ENCODE measurements at regions not wholly inside any gene's neighbourhood (a gene's known extent, or its start where the extent isn't known, plus 50 kb on each side); places are given as distances from the start of the nearest gene placed in this dataset.

DNA sequence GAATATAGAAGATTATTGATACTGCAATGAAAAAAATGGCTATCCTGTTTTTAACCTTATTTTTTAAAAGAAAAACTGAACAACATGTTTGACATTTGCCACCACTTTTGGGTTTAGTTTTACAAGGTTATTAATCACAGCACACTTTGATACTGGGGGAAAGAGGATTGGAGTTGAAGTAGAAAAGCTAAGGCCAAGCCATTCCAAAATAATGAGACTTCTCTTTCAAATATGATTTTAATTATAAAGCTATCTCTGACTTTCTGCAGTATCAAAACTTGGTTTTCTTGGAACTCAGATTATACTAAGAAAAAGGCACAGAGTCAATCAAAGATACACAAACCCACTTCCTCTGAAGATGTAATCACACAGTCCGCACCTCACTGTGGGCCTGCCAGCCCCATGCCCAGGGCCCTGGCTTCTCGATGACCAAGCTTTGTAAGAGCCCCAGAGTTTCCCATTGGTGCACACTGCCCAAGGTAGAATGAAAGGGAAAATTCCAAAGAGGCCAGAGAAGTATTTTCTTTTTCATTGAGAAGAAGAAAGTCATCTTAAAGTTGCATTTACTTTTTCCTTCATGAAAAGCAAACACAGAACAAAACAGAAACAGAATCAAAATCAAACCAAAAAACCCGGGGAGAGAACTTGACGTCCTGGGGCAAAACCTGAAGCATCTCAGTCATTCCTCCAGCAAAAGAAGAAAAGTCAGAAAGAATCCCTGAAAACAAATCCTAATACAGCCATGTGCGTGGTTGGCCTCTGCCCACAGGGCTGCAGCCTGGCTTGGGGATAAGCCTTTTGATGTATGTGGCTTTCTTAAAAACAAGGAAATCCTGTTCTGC, 187.7 kb upstream of the KLF6 start:
- no TSS peak for BruUV-seq (replicated peaks)
- ATAC-seq = no peak
- in situ Hi-C loops (cut with HindIII; ENCODE audit: low pct_unique_long_range_greater_than_20kb, low sequenced_read_pairs) (no loop called here), intact Hi-C loops (cut with micrococcal nuclease; ENCODE audit: unreplicated experiment) (no loop called here)
- H3K27me3 ChIP-seq (ENCODE audit: control insufficient read depth, insufficient read depth, low read length) = no peaks in the 10 kb centered on the region
- no peak overlapping the region for H3K4me3 ChIP-seq (ENCODE audit: low read depth in 2 of 2, low read length in 2 of 2)
- no peak for DNase-seq (ENCODE audit: low read depth, low spot score)
- ChIA-PET CTCF (no interaction called here), POLR2A (interaction anchor here (0.5 kb wide), 1 partner anchor 103 kb away, joined by 4 read pairs; no protein-coding TSS in a partner anchor)
- H3K9me3 ChIP-seq (ENCODE audit: control insufficient read depth, insufficient read depth, low read depth, low read length) = peaks cover 3% of the 10 kb centered on the region; the same call in 1 of the 2 replicates
- H3K4me1 ChIP-seq (ENCODE audit: control insufficient read depth, insufficient read depth, low read length) = peaks cover 3% of the 10 kb centered on the region; the same call in 1 of the 2 replicates
- TF ChIP-seq POLR2AphosphoS5 (IDR thresholded peaks at IDR 0.05; ENCODE audit: low read depth, low read length) = no peak
- TF ChIP-seq TCF7L2 (IDR thresholded peaks at IDR 0.05; ENCODE audit: low read depth, low read length) = no peak
- TF ChIP-seq SIN3A (IDR thresholded peaks at IDR 0.05; ENCODE audit: borderline replicate concordance, insufficient read depth, low read depth, low read length) = no peak
- TF ChIP-seq, protein P1, sequence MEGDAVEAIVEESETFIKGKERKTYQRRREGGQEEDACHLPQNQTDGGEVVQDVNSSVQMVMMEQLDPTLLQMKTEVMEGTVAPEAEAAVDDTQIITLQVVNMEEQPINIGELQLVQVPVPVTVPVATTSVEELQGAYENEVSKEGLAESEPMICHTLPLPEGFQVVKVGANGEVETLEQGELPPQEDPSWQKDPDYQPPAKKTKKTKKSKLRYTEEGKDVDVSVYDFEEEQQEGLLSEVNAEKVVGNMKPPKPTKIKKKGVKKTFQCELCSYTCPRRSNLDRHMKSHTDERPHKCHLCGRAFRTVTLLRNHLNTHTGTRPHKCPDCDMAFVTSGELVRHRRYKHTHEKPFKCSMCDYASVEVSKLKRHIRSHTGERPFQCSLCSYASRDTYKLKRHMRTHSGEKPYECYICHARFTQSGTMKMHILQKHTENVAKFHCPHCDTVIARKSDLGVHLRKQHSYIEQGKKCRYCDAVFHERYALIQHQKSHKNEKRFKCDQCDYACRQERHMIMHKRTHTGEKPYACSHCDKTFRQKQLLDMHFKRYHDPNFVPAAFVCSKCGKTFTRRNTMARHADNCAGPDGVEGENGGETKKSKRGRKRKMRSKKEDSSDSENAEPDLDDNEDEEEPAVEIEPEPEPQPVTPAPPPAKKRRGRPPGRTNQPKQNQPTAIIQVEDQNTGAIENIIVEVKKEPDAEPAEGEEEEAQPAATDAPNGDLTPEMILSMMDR (IDR thresholded peaks at IDR 0.05) = no peak
- TF ChIP-seq, protein P2, sequence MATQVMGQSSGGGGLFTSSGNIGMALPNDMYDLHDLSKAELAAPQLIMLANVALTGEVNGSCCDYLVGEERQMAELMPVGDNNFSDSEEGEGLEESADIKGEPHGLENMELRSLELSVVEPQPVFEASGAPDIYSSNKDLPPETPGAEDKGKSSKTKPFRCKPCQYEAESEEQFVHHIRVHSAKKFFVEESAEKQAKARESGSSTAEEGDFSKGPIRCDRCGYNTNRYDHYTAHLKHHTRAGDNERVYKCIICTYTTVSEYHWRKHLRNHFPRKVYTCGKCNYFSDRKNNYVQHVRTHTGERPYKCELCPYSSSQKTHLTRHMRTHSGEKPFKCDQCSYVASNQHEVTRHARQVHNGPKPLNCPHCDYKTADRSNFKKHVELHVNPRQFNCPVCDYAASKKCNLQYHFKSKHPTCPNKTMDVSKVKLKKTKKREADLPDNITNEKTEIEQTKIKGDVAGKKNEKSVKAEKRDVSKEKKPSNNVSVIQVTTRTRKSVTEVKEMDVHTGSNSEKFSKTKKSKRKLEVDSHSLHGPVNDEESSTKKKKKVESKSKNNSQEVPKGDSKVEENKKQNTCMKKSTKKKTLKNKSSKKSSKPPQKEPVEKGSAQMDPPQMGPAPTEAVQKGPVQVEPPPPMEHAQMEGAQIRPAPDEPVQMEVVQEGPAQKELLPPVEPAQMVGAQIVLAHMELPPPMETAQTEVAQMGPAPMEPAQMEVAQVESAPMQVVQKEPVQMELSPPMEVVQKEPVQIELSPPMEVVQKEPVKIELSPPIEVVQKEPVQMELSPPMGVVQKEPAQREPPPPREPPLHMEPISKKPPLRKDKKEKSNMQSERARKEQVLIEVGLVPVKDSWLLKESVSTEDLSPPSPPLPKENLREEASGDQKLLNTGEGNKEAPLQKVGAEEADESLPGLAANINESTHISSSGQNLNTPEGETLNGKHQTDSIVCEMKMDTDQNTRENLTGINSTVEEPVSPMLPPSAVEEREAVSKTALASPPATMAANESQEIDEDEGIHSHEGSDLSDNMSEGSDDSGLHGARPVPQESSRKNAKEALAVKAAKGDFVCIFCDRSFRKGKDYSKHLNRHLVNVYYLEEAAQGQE (IDR thresholded peaks at IDR 0.05; ENCODE audit: insufficient read depth in 1 of 2, low read depth in 2 of 2, low read length in 1 of 2) = no peak
- no peaks in the 10 kb centered on the region for H3K36me3 ChIP-seq (ENCODE audit: control insufficient read depth, insufficient read depth, low read length)
- H3K27ac ChIP-seq (ENCODE audit: low read length) = peak overlapping the region; percentile 61; the same call in 1 of the 2 replicates

DNA sequence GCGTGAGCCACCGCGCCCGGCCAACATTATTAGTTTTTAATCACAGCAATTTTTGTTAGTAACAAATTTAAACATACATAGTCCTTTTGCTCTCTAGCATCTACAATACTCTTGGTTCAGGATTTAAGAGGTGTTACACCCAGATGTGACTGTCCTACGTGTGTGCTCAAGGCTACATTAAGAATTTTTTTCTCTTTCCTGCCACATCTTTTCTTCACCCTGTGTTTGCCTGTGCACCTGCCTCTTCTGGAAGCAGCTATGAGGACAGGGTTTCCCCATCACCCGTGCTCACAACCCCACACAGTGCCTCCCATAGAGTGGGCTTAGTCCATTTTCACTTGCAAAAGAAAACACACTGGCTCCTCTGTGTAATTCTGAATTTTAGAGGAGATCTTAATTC, 186.7 kb upstream of the KLF6 start:
- H3K4me1 ChIP-seq (ENCODE audit: control insufficient read depth, insufficient read depth, low read length) = peaks cover 3% of the 10 kb centered on the region; the same call in 1 of the 2 replicates
- BruUV-seq (replicated peaks) = no TSS peak
- in situ Hi-C loops (cut with HindIII; ENCODE audit: low pct_unique_long_range_greater_than_20kb, low sequenced_read_pairs) (no loop called here), intact Hi-C loops (cut with micrococcal nuclease; ENCODE audit: unreplicated experiment) (no loop called here)
- H3K9me3 ChIP-seq (ENCODE audit: control insufficient read depth, insufficient read depth, low read depth, low read length) = peaks cover 3% of the 10 kb centered on the region; the same call in 1 of the 2 replicates
- no peak overlapping the region for H3K4me3 ChIP-seq (ENCODE audit: low read depth in 2 of 2, low read length in 2 of 2)
- H3K36me3 ChIP-seq (ENCODE audit: control insufficient read depth, insufficient read depth, low read length) = no peaks in the 10 kb centered on the region
- ATAC-seq = no peak
- POLR2A ChIA-PET = no interaction called here
- H3K27ac ChIP-seq (ENCODE audit: low read length) = peak overlapping the region; percentile 13; the same call in 1 of the 2 replicates
- no peak for TF ChIP-seq TCF7L2 (IDR thresholded peaks at IDR 0.05; ENCODE audit: low read depth, low read length)
- TF ChIP-seq POLR2AphosphoS5 (IDR thresholded peaks at IDR 0.05; ENCODE audit: low read depth, low read length) = no peak
- TF ChIP-seq, protein P1 (IDR thresholded peaks at IDR 0.05) = no peak
- TF ChIP-seq SIN3A (IDR thresholded peaks at IDR 0.05; ENCODE audit: borderline replicate concordance, insufficient read depth, low read depth, low read length) = no peak
- TF ChIP-seq, protein P2 (IDR thresholded peaks at IDR 0.05; ENCODE audit: insufficient read depth in 1 of 2, low read depth in 2 of 2, low read length in 1 of 2) = no peak
- CTCF ChIA-PET = no interaction called here
- H3K27me3 ChIP-seq (ENCODE audit: control insufficient read depth, insufficient read depth, low read length) = no peaks in the 10 kb centered on the region
- no peak for DNase-seq (ENCODE audit: low read depth, low spot score)

All from Panc1 (cell line).